Stimulated activated CD4-positive, alpha-beta T cell treated with anti-CD3 and anti-CD28 coated beads, Interleukin-2, amount 100 ng/mL, for 4 hours (primary cell): ENCODE measurements at regions not wholly inside any gene's neighbourhood (a gene's known extent, or its start where the extent isn't known, plus 50 kb on each side); places are given as distances from the start of the nearest gene placed in this dataset.

Experiments
- DNase-seq: peaks from one replicate; pipeline ENCODE4 v3.0.0-alpha.2; 2020; ENCODE audit warnings: low read depth

GRCh38 chr7:113825832-113826231 is 93.0 kb downstream of the PPP1R3A start:
- DNase-seq, result no peak

GRCh38 chr7:113824117-113824823 is 94.5 kb downstream of the PPP1R3A start:
- DNase-seq, result no peak

DNA sequence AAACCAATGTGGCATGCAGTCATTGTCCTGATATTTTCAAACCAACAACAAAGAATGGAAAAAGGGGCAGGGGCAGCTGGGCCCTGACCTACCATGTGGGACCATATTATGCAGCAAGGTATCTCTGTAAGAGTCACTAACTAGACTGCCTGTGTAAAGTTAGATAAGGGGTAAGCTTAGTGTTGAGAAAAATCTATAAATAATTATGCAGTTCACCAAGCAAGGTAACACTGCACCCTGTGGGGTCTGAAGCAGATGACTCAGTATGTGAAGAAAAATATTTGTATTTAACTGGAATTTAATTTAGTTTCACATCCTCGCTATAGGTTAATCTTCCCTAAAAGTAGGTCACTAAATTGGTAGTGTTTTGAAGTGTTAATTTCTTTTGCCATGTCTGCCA is 99.3 kb downstream of the PPP1R3A start:
- DNase-seq, result no peak

DNA sequence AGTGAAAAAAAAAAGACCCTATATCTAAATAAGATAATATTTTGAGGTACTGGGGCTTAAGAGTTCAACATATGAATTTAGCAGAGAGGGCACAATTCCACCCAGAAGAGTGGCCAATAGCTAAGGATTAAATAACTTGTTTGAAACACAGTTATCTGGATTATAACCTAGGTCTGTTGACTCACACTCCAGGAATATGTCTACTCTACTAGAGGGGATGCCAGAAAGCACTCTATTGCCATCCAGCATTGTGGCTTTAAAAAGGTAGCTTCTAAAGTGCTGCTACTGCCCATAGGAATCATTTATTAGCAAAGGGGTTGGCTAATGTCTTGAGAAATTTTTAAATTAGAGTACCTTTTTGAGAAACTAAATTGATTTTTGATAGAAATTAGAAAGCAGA is 102.2 kb downstream of the PPP1R3A start:
- DNase-seq, result no peak

GRCh38 chr7:113813471-113813870 is 105.3 kb downstream of the PPP1R3A start:
- DNase-seq, result no peak

DNA sequence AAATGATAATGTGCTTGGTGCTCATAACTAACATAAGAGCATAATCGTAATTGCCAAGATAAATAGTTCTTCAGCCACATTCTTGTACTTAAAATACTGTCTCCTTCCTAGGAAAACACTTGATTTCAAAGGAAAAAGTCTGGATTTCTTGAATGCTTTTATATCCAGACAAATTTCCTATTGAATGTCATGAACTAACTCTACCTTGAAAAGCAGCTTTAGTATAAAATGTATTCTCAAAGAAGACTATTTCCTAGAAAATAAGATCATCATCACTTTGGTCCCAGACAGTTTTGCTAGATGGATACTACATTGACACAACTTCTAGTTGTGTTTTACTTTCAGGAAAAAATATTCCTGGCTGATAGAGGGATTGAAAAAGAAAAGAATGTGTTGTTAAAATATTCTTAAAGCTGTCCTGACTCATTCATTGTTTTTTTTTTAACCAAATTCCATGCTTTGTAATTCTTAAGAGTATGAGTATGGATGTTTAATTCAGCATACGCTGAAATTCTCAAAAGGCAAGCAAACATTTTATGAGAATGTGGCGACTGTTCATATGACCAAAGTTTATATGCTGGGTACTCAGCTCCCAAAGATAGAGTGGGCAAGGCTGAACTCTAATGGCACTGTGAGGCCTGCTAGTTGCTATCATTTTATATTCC is 106.1 kb downstream of the PPP1R3A start:
- no peak for DNase-seq

DNA sequence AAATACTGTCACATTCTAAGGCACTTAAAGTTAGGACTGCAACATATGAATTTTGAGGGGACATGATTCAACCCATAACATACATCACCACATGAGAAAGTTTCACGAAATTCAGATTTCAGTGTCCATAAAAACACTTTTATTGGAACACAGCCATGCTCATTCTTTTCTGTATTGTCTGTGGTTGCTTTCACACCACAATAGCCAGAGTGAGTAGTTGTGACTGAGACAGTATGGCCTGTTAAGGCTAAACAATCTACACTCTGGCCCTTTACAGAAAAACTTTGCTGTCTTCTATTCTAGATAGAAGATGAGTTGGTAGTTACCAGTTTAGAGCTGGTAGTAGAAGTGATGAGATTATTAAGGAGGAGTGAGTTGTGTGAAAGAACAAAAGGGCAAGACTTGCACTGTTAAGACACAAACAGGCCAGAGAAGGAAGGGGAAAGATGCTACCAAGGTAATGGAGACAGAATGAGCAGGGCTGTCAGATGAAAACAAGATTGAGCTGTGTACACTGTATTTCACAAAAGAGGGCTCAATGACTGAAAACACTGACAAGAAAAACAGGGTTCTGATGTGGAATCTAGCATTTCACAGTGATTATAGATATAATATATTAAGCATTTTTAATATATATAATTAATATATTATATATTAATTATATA is 108.6 kb downstream of the PPP1R3A start:
- DNase-seq, result no peak

GRCh38 chr7:113809581-113809980 is 109.2 kb downstream of the PPP1R3A start:
- no peak for DNase-seq

GRCh38 chr7:113806633-113807327 is 112.0 kb downstream of the PPP1R3A start:
- no peak for DNase-seq

GRCh38 chr7:113805976-113806375 is 112.8 kb downstream of the PPP1R3A start:
- no peak for DNase-seq

DNA sequence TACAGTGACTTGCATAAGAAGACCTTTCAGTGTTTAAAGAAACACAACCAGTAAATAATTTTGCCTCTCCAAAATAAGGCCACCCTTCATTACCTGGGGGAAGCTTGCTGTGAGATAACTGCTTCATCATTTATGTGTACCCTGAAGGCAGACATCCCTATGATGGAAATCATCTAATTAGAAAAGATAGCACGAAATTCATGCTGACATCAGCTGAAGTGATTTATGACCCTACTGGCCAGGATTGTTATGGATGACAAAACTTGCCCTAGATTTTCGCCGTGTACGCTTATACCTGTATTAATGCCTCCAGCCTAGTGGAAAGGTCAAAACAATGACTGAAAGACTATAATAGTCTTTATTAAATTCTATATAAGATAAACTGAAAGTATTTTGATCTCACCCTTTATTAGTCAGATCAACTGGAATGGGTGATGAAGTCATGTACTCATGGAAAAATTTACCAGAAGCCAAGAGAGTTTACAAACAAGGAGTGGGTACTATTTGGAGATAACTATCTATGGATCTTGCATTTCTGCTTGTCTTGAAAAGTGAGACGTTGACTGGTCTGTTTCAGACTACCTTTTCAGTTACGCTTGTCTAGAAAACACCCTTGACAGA is 114.2 kb downstream of the PPP1R3A start:
- DNase-seq, result no peak

DNA sequence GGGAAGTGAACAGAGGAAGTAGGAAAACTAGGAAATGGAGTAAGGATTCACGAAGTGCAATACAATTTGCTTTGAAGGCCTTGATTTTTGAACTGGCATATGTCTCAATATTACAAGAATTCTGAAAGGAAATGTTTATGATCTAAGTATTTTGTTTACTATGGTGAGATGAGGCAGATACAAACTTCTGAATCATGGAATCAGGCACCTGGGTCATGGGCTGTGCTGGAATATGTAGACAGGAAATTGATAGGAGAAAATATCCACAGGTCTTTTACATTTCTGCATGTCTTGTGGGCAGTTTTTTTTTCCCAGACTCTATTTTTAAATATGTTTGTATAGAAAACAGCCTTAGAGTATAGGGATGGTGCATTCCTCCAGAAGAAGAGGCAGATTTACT is 117.1 kb downstream of the PPP1R3A start:
- DNase-seq, result no peak

DNA sequence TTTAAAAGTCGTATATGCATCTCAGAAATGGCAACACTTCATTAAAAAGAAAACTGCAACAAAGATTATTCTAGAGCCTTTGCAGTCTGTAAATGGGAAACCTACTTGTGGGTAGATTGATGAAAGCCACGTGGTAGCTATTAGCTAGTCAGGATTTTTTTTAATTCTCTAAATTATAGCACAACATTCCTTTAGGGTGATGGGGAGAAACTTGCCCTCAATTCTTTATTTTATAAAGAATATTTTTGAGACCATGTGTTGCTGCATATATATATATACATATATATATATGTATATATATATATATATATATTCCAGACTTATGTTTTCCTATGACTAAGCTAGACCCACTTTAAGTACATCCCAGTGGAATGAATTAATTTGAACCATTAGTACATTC is 118.0 kb downstream of the PPP1R3A start:
- DNase-seq, result no peak

DNA sequence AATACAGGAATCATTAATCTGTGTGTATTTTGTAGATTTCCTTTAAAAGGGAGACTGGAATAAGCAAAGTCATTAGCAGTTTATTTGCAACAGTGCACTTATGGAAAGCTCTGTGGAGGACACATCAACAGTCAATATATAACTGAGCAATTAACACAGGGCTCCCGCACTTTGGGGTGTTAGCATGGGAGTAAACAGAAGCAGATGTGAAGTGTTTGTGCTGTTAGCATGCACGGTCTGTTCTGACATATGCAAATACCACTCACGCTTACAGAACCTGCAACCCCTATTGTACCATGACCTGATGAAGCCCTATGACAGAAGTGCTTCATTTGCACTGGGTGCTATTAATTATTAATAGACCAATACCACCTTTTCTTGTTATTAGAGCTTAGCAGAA is 118.9 kb downstream of the PPP1R3A start:
- DNase-seq, result no peak

GRCh38 chr7:113797420-113798010 is 121.3 kb downstream of the PPP1R3A start:
- DNase-seq, result no peak

DNA sequence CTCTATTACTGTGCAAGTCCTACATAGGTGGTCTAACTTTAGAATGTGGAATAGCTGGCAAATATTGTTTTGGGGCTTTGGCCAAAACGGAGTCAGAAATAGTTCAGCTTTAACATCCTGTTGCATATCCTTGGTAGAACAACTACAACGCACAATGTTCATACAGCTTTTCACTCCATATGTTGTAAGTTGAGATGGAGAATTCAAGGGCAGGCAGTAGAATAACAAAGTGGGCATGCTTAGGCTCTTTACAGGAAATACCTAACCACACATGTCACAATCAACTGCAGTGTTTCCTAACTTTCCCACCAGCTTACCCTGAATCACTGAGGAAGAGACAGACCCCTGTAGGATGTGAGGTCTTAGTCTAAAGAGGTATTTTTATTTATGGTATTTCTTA is 122.3 kb downstream of the PPP1R3A start:
- no peak for DNase-seq

GRCh38 chr7:113794573-113794972 is 124.2 kb downstream of the PPP1R3A start:
- no peak for DNase-seq

GRCh38 chr7:113793171-113793570 is 125.6 kb downstream of the PPP1R3A start:
- DNase-seq, result no peak

DNA sequence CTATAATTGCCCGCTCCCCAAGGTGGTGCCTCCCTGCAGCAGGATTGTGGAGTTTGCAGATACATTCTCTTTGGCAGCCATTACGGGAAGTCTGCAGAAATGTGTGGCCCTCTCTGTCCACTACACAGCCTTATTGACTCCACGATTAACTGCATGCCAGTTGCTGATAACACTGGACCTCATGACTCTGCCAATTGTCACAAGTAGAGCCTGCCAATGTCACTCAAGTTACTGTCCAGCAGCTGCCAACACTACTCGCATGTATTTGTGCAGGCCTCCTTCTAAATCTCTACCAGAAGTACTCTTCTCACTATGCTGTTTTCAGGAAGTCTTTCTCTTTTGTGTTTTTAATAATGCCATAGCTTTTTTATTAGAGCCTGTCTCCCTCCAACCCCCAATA is 128.8 kb downstream of the PPP1R3A start:
- DNase-seq, result no peak

GRCh38 chr7:113787106-113787505 is 131.7 kb downstream of the PPP1R3A start:
- DNase-seq, result no peak

GRCh38 chr7:113784956-113785355 is 133.9 kb downstream of the PPP1R3A start:
- no peak for DNase-seq

- DNase-seq, result no peak
Measured at GRCh38 chr7:113784316-113784715, 134.5 kb downstream of the PPP1R3A start.
